ENCODE measurements at regions not wholly inside any gene's neighbourhood (a gene's known extent, or its start where the extent isn't known, plus 50 kb on each side); places are given as distances from the start of the nearest gene placed in this dataset.

- Mint-ChIP-seq H3K9me3 (peaks cover 3% of the 10 kb centered on the region), H3K4me3 (no peak overlapping the region), H3K27me3 (no peaks in the 10 kb centered on the region), H3K4me1 (no peaks in the 10 kb centered on the region), H3K27ac (no peak overlapping the region), H3K36me3 (ENCODE audit: low read depth) (no peaks in the 10 kb centered on the region)
- no peak for DNase-seq
- intact Hi-C loops (cut with micrococcal nuclease): no loop called here
Measured at GRCh38 chr13:53513226-53513625, 484.6 kb downstream of the OLFM4 start.

- intact Hi-C loops (cut with micrococcal nuclease): no loop called here
- Mint-ChIP-seq H3K27ac (no peak overlapping the region), H3K9me3 (peaks cover 3% of the 10 kb centered on the region), H3K27me3 (no peaks in the 10 kb centered on the region), H3K4me3 (no peak overlapping the region), H3K4me1 (no peaks in the 10 kb centered on the region), H3K36me3 (ENCODE audit: low read depth) (no peaks in the 10 kb centered on the region)
- DNase-seq: no peak
Measured at GRCh38 chr13:53520132-53520531, 491.5 kb downstream of the OLFM4 start.

- no peak overlapping the region for H3K4me3 Mint-ChIP-seq
- H3K27me3 Mint-ChIP-seq: no peaks in the 10 kb centered on the region
- no peak overlapping the region for H3K27ac Mint-ChIP-seq
- H3K4me1 Mint-ChIP-seq: no peaks in the 10 kb centered on the region
- intact Hi-C loops (cut with micrococcal nuclease): no loop called here
- no peaks in the 10 kb centered on the region for H3K9me3 Mint-ChIP-seq
- no peak for DNase-seq
- H3K36me3 Mint-ChIP-seq (ENCODE audit: low read depth): no peaks in the 10 kb centered on the region
Measured at GRCh38 chr13:53522034-53522433, 493.4 kb downstream of the OLFM4 start.

- no peaks in the 10 kb centered on the region for H3K36me3 Mint-ChIP-seq (ENCODE audit: low read depth)
- DNase-seq: no peak
- H3K27ac Mint-ChIP-seq: no peak overlapping the region
- H3K27me3 Mint-ChIP-seq: no peaks in the 10 kb centered on the region
- H3K4me3 Mint-ChIP-seq: no peak overlapping the region
- intact Hi-C loops (cut with micrococcal nuclease): no loop called here
- no peaks in the 10 kb centered on the region for H3K9me3 Mint-ChIP-seq
- no peaks in the 10 kb centered on the region for H3K4me1 Mint-ChIP-seq
Measured at GRCh38 chr13:53537586-53537985, 509.0 kb downstream of the OLFM4 start.

GRCh38 chr13:53545340-53545941, 516.8 kb downstream of the OLFM4 start:
- Mint-ChIP-seq H3K27me3 (no peaks in the 10 kb centered on the region), H3K36me3 (ENCODE audit: low read depth) (no peaks in the 10 kb centered on the region), H3K4me3 (no peak overlapping the region), H3K9me3 (peaks cover 6% of the 10 kb centered on the region), H3K4me1 (no peaks in the 10 kb centered on the region), H3K27ac (no peak overlapping the region)
- DNase-seq: no peak
- intact Hi-C loops (cut with micrococcal nuclease): no loop called here

- Mint-ChIP-seq H3K27me3 (no peaks in the 10 kb centered on the region), H3K4me3 (no peak overlapping the region)
- intact Hi-C loops (cut with micrococcal nuclease): no loop called here
Measured at GRCh38 chr13:53560556-53560955, 531.9 kb downstream of the OLFM4 start.

GRCh38 chr13:53562419-53562818, 533.8 kb downstream of the OLFM4 start:
- Mint-ChIP-seq H3K4me1 (no peaks in the 10 kb centered on the region), H3K36me3 (ENCODE audit: low read depth) (no peaks in the 10 kb centered on the region), H3K9me3 (no peaks in the 10 kb centered on the region), H3K27me3 (no peaks in the 10 kb centered on the region), H3K4me3 (no peak overlapping the region), H3K27ac (no peak overlapping the region)
- DNase-seq: no peak
- intact Hi-C loops (cut with micrococcal nuclease): no loop called here

More at GRCh38 chr13:53560556-53560955, 531.9 kb downstream of the OLFM4 start:
- Mint-ChIP-seq H3K9me3 (no peaks in the 10 kb centered on the region), H3K27ac (no peak overlapping the region), H3K36me3 (ENCODE audit: low read depth) (no peaks in the 10 kb centered on the region), H3K4me1 (no peaks in the 10 kb centered on the region)
- no peak for DNase-seq

GRCh38 chr13:53568491-53568890, 539.9 kb downstream of the OLFM4 start:
- Mint-ChIP-seq H3K4me1 (no peaks in the 10 kb centered on the region), H3K9me3 (peaks cover 6% of the 10 kb centered on the region), H3K4me3 (no peak overlapping the region), H3K27me3 (no peaks in the 10 kb centered on the region), H3K36me3 (ENCODE audit: low read depth) (no peaks in the 10 kb centered on the region), H3K27ac (no peak overlapping the region)
- intact Hi-C loops (cut with micrococcal nuclease): no loop called here
- DNase-seq: no peak

- intact Hi-C loops (cut with micrococcal nuclease): no loop called here
- no peaks in the 10 kb centered on the region for H3K36me3 Mint-ChIP-seq (ENCODE audit: low read depth)
- no peak for DNase-seq
- no peaks in the 10 kb centered on the region for H3K27me3 Mint-ChIP-seq
- no peak overlapping the region for H3K27ac Mint-ChIP-seq
- no peaks in the 10 kb centered on the region for H3K4me1 Mint-ChIP-seq
- peaks cover 6% of the 10 kb centered on the region for H3K9me3 Mint-ChIP-seq
- H3K4me3 Mint-ChIP-seq: no peak overlapping the region
Measured at GRCh38 chr13:53569453-53569852, 540.8 kb downstream of the OLFM4 start.

GRCh38 chr13:53601113-53601512, 572.5 kb downstream of the OLFM4 start:
- no peak overlapping the region for H3K4me3 Mint-ChIP-seq
- no peaks in the 10 kb centered on the region for H3K27me3 Mint-ChIP-seq
- H3K4me1 Mint-ChIP-seq: no peaks in the 10 kb centered on the region
- no peak overlapping the region for H3K27ac Mint-ChIP-seq
- intact Hi-C loops (cut with micrococcal nuclease): no loop called here
- H3K9me3 Mint-ChIP-seq: no peaks in the 10 kb centered on the region
- H3K36me3 Mint-ChIP-seq (ENCODE audit: low read depth): no peaks in the 10 kb centered on the region
- DNase-seq: no peak

GRCh38 chr13:53605326-53605725, 576.7 kb downstream of the OLFM4 start:
- H3K4me3 Mint-ChIP-seq: no peak overlapping the region
- H3K36me3 Mint-ChIP-seq (ENCODE audit: low read depth): no peaks in the 10 kb centered on the region
- H3K9me3 Mint-ChIP-seq: no peaks in the 10 kb centered on the region
- H3K27me3 Mint-ChIP-seq: no peaks in the 10 kb centered on the region
- no peaks in the 10 kb centered on the region for H3K4me1 Mint-ChIP-seq
- intact Hi-C loops (cut with micrococcal nuclease): no loop called here
- no peak overlapping the region for H3K27ac Mint-ChIP-seq
- DNase-seq: no peak

GRCh38 chr13:53612200-53612599, 583.6 kb downstream of the OLFM4 start:
- intact Hi-C loops (cut with micrococcal nuclease): no loop called here
- no peaks in the 10 kb centered on the region for H3K36me3 Mint-ChIP-seq (ENCODE audit: low read depth)

GRCh38 chr13:53622456-53622855, 593.8 kb downstream of the OLFM4 start:
- DNase-seq: no peak
- intact Hi-C loops (cut with micrococcal nuclease): no loop called here
- no peak overlapping the region for H3K27ac Mint-ChIP-seq
- H3K27me3 Mint-ChIP-seq: no peaks in the 10 kb centered on the region
- H3K36me3 Mint-ChIP-seq (ENCODE audit: low read depth): no peaks in the 10 kb centered on the region
- H3K9me3 Mint-ChIP-seq: peaks cover 5% of the 10 kb centered on the region
- no peak overlapping the region for H3K4me3 Mint-ChIP-seq
- no peaks in the 10 kb centered on the region for H3K4me1 Mint-ChIP-seq

More at GRCh38 chr13:53612200-53612599, 583.6 kb downstream of the OLFM4 start:
- Mint-ChIP-seq H3K4me3 (no peak overlapping the region), H3K27ac (no peak overlapping the region), H3K4me1 (no peaks in the 10 kb centered on the region), H3K9me3 (no peaks in the 10 kb centered on the region), H3K27me3 (no peaks in the 10 kb centered on the region)
- no peak for DNase-seq

GRCh38 chr13:53623146-53623545, 594.5 kb downstream of the OLFM4 start:
- Mint-ChIP-seq H3K4me3 (no peak overlapping the region), H3K27me3 (no peaks in the 10 kb centered on the region), H3K9me3 (peaks cover 5% of the 10 kb centered on the region), H3K36me3 (ENCODE audit: low read depth) (no peaks in the 10 kb centered on the region), H3K4me1 (no peaks in the 10 kb centered on the region), H3K27ac (no peak overlapping the region)
- no peak for DNase-seq
- intact Hi-C loops (cut with micrococcal nuclease): no loop called here

- H3K36me3 Mint-ChIP-seq (ENCODE audit: low read depth): no peaks in the 10 kb centered on the region
- no peak overlapping the region for H3K27ac Mint-ChIP-seq
- H3K4me3 Mint-ChIP-seq: no peak overlapping the region
- no peak for DNase-seq
- no peaks in the 10 kb centered on the region for H3K4me1 Mint-ChIP-seq
- H3K9me3 Mint-ChIP-seq: no peaks in the 10 kb centered on the region
- no peaks in the 10 kb centered on the region for H3K27me3 Mint-ChIP-seq
- intact Hi-C loops (cut with micrococcal nuclease): no loop called here
Measured at GRCh38 chr13:53631511-53631910, 602.9 kb downstream of the OLFM4 start.
